ENCODE measurements at regions not wholly inside any gene's neighbourhood (a gene's known extent, or its start where the extent isn't known, plus 50 kb on each side); places are given as distances from the start of the nearest gene placed in this dataset.

- no peaks in the 10 kb centered on the region for H3K27me3 ChIP-seq
- no peak for DNase-seq
- ATAC-seq = no peak
- H3K4me1 ChIP-seq = no peaks in the 10 kb centered on the region
- H3K36me3 ChIP-seq (replicated peaks in 1 of 2; ENCODE audit: insufficient read depth in 1 of 2, low read depth in 2 of 2) = no peaks in the 10 kb centered on the region
- intact Hi-C loops (cut with DNase I) = no loop called here
- no peak overlapping the region for H3K27ac ChIP-seq
- WGBS, 2 donors = 86% methylated on average over 1 of the region's 1 CpG
- TF ChIP-seq POLR2A (IDR thresholded peaks at IDR 0.05) (no peak), CTCF (IDR thresholded peaks at IDR 0.05) (no peak)
- no peaks in the 10 kb centered on the region for H3K9me3 ChIP-seq
- H3K4me3 ChIP-seq = no peak overlapping the region
Measured at GRCh38 chr6:22064558-22064957, 232.3 kb downstream of the PRL start.

GRCh38 chr6:22067122-22067521, 229.7 kb downstream of the PRL start:
- H3K27ac ChIP-seq = no peak overlapping the region
- no peak for ATAC-seq
- no peak for TF ChIP-seq POLR2A (IDR thresholded peaks at IDR 0.05)
- TF ChIP-seq CTCF (IDR thresholded peaks at IDR 0.05) = no peak
- no peaks in the 10 kb centered on the region for H3K4me1 ChIP-seq
- no peaks in the 10 kb centered on the region for H3K9me3 ChIP-seq
- 27 to 33% methylated on average over 1 of the region's 1 CpG for WGBS, 2 donors
- intact Hi-C loops (cut with DNase I) = no loop called here
- H3K27me3 ChIP-seq = no peaks in the 10 kb centered on the region
- H3K4me3 ChIP-seq = no peak overlapping the region
- no peak for DNase-seq
- H3K36me3 ChIP-seq (replicated peaks in 1 of 2; ENCODE audit: insufficient read depth in 1 of 2, low read depth in 2 of 2) = no peaks in the 10 kb centered on the region

GRCh38 chr6:22067671-22068070, 229.2 kb downstream of the PRL start:
- no peaks in the 10 kb centered on the region for H3K9me3 ChIP-seq
- H3K4me1 ChIP-seq = no peaks in the 10 kb centered on the region
- H3K27ac ChIP-seq = no peak overlapping the region
- no peaks in the 10 kb centered on the region for H3K36me3 ChIP-seq (replicated peaks in 1 of 2; ENCODE audit: insufficient read depth in 1 of 2, low read depth in 2 of 2)
- 92% methylated on average over 2 of the region's 2 CpGs for WGBS, 2 donors
- H3K4me3 ChIP-seq = no peak overlapping the region
- no peak for DNase-seq
- intact Hi-C loops (cut with DNase I) = no loop called here
- H3K27me3 ChIP-seq = no peaks in the 10 kb centered on the region
- no peak for ATAC-seq
- no peak for TF ChIP-seq POLR2A (IDR thresholded peaks at IDR 0.05)

GRCh38 chr6:22068561-22069305, 228.1 kb downstream of the PRL start:
- WGBS, 2 donors = 70 to 80% methylated on average over 4 of the region's 4 CpGs
- no peak for DNase-seq
- Histone ChIP-seq H3K4me1 (no peaks in the 10 kb centered on the region), H3K36me3 (replicated peaks in 1 of 2; ENCODE audit: insufficient read depth in 1 of 2, low read depth in 2 of 2) (no peaks in the 10 kb centered on the region), H3K4me3 (no peak overlapping the region), H3K27me3 (no peaks in the 10 kb centered on the region), H3K9me3 (no peaks in the 10 kb centered on the region), H3K27ac (no peak overlapping the region)
- intact Hi-C loops (cut with DNase I) = no loop called here
- TF ChIP-seq POLR2A (IDR thresholded peaks at IDR 0.05) (no peak), CTCF (IDR thresholded peaks at IDR 0.05) (no peak)
- ATAC-seq = no peak

- no peak for TF ChIP-seq POLR2A (IDR thresholded peaks at IDR 0.05)
- TF ChIP-seq CTCF (IDR thresholded peaks at IDR 0.05) = no peak
- ATAC-seq (no peak), DNase-seq (no peak)
- Histone ChIP-seq H3K4me1 (no peaks in the 10 kb centered on the region), H3K27me3 (no peaks in the 10 kb centered on the region), H3K9me3 (peaks cover 0 to 2% (median 0%) of the 10 kb centered on the region in 3 donors), H3K4me3 (no peak overlapping the region), H3K36me3 (replicated peaks in 1 of 2; ENCODE audit: insufficient read depth in 1 of 2, low read depth in 2 of 2) (no peaks in the 10 kb centered on the region), H3K27ac (no peak overlapping the region)
- WGBS, 2 donors = 68 to 79% methylated on average over 3 of the region's 3 CpGs
- intact Hi-C loops (cut with DNase I) = no loop called here
Measured at GRCh38 chr6:22069306-22069800, 227.5 kb downstream of the PRL start.
